ENCODE measurements at regions not wholly inside any gene's neighbourhood (a gene's known extent, or its start where the extent isn't known, plus 50 kb on each side); places are given as distances from the start of the nearest gene placed in this dataset.
A peak's percentile ranks its signal among the peaks of the same experiment; 100 is the strongest.

GRCh38 chr3:43156812-43157455, 51.1 kb upstream of the POMGNT2 start:
- DNase-seq, result no peak
- ATAC-seq, result no peak
- Histone ChIP-seq H3K9me3 (no peaks in the 10 kb centered on the region), H3K4me1 (peaks cover 0 to 3% of the 10 kb centered on the region in 2 donors), H3K36me3 (no peaks in the 10 kb centered on the region), H3K4me3 (no peak overlapping the region), H3K27me3 (peaks cover 0 to 4% of the 10 kb centered on the region in 2 donors), H3K27ac (no peak overlapping the region)
- intact Hi-C loops (cut with DNase I), result loop anchor here in 1 of 2 donors (5.0 kb wide), 1 partner anchor 195 kb away; no protein-coding TSS in a partner anchor
- no peak for TF ChIP-seq CTCF (IDR thresholded peaks at IDR 0.05)

GRCh38 chr3:43155464-43156121, 49.7 kb upstream of the POMGNT2 start:
- TF ChIP-seq CTCF (IDR thresholded peaks at IDR 0.05), result peak; percentile 28 to 46
- intact Hi-C loops (cut with DNase I), result loop anchor here in 1 of 2 donors (5.0 kb wide), 1 partner anchor 193 kb away; no protein-coding TSS in a partner anchor
- Histone ChIP-seq H3K4me1 (no peaks in the 10 kb centered on the region), H3K27me3 (peaks cover 0 to 4% of the 10 kb centered on the region in 2 donors), H3K9me3 (no peaks in the 10 kb centered on the region), H3K4me3 (no peak overlapping the region), H3K36me3 (no peaks in the 10 kb centered on the region), H3K27ac (no peak overlapping the region)
- DNase-seq (peak in 2 of 4 donors; percentile 53 to 62), ATAC-seq (peak; percentile 89)
